GM19438 (cell line): ENCODE measurements at regions not wholly inside any gene's neighbourhood (a gene's known extent, or its start where the extent isn't known, plus 50 kb on each side); places are given as distances from the start of the nearest gene placed in this dataset.

Experiments
- ATAC-seq: cut with Tn5 transposase; IDR thresholded peaks from one replicate; pipeline ENCODE4 v1.9.1; 2021; ENCODE audit warnings: low read depth; ENCODE audit not compliant: unreplicated experiment

- no peak for ATAC-seq
Observed at GRCh38 chr13:73288596-73288995, 229.8 kb downstream of the KLF5 start.

- no peak for ATAC-seq
Observed at GRCh38 chr13:73287831-73288230, 229.0 kb downstream of the KLF5 start.

- ATAC-seq: no peak
Observed at GRCh38 chr13:73286942-73287620, 228.3 kb downstream of the KLF5 start.

- no peak for ATAC-seq
Observed at GRCh38 chr13:73286177-73286576, 227.4 kb downstream of the KLF5 start.

GRCh38 chr13:73284081-73284874 is 225.5 kb downstream of the KLF5 start:
- ATAC-seq: no peak

GRCh38 chr13:73283636-73284035 is 224.8 kb downstream of the KLF5 start:
- no peak for ATAC-seq

GRCh38 chr13:73281746-73282145 is 222.9 kb downstream of the KLF5 start:
- no peak for ATAC-seq

- ATAC-seq: peak; percentile 69
Observed at GRCh38 chr13:73278186-73278585, 219.4 kb downstream of the KLF5 start.

GRCh38 chr13:73275163-73275562 is 216.4 kb downstream of the KLF5 start:
- no peak for ATAC-seq

- no peak for ATAC-seq
Observed at GRCh38 chr13:73274147-73274546, 215.3 kb downstream of the KLF5 start.

- no peak for ATAC-seq
Observed at GRCh38 chr13:73273745-73274144, 214.9 kb downstream of the KLF5 start.

GRCh38 chr13:73273276-73273675 is 214.5 kb downstream of the KLF5 start:
- ATAC-seq: no peak

GRCh38 chr13:73272831-73273230 is 214.0 kb downstream of the KLF5 start:
- ATAC-seq: no peak

- no peak for ATAC-seq
Observed at GRCh38 chr13:73268306-73268705, 209.5 kb downstream of the KLF5 start.

- no peak for ATAC-seq
Observed at GRCh38 chr13:73266640-73267180, 207.9 kb downstream of the KLF5 start.

GRCh38 chr13:73262862-73263627 is 204.2 kb downstream of the KLF5 start:
- no peak for ATAC-seq

GRCh38 chr13:73261739-73262216 is 203.0 kb downstream of the KLF5 start:
- ATAC-seq: no peak

GRCh38 chr13:73259061-73260017 is 200.5 kb downstream of the KLF5 start:
- ATAC-seq: no peak

GRCh38 chr13:73258406-73258805 is 199.6 kb downstream of the KLF5 start:
- ATAC-seq: no peak

GRCh38 chr13:73254827-73255226 is 196.0 kb downstream of the KLF5 start:
- no peak for ATAC-seq
